C1 segment of cervical spinal cord (tissue), 14 donors: ENCODE measurements at regions not wholly inside any gene's neighbourhood (a gene's known extent, or its start where the extent isn't known, plus 50 kb on each side); places are given as distances from the start of the nearest gene placed in this dataset.

ENCODE experiments used
- DNase-seq, 14 donors: peaks; one replicate each; lab custom pipeline; 2025; lab: John Stamatoyannopoulos, UW

GRCh38 chr18:44130376-44130942 lies 550.2 kb upstream of the SETBP1 start:
- peak in 4 of 14 donors; percentile 0 to 2 (median 2) for DNase-seq

- DNase-seq: no peak
These were observed 547.2 kb upstream of the SETBP1 start for GRCh38 chr18:44133483-44133882.

- DNase-seq: no peak
These were observed 546.2 kb upstream of the SETBP1 start for GRCh38 chr18:44134447-44134846.

GRCh38 chr18:44135741-44136140 lies 544.9 kb upstream of the SETBP1 start:
- DNase-seq: no peak

- DNase-seq: no peak
These were observed 544.4 kb upstream of the SETBP1 start for GRCh38 chr18:44136326-44136725.

- DNase-seq: no peak
These were observed 537.6 kb upstream of the SETBP1 start for GRCh38 chr18:44143072-44143471.

GRCh38 chr18:44149706-44150105 lies 531.0 kb upstream of the SETBP1 start:
- DNase-seq: no peak

- no peak for DNase-seq
These were observed 526.7 kb upstream of the SETBP1 start for GRCh38 chr18:44153981-44154380.

- no peak for DNase-seq
These were observed 524.6 kb upstream of the SETBP1 start for GRCh38 chr18:44156126-44156525.

GRCh38 chr18:44156776-44157335 lies 523.8 kb upstream of the SETBP1 start:
- DNase-seq: no peak

GRCh38 chr18:44170208-44170880 lies 510.3 kb upstream of the SETBP1 start:
- no peak for DNase-seq

- DNase-seq: no peak
These were observed 509.4 kb upstream of the SETBP1 start for GRCh38 chr18:44171301-44171700.

GRCh38 chr18:44175891-44176290 lies 504.8 kb upstream of the SETBP1 start:
- DNase-seq: no peak

- no peak for DNase-seq
These were observed 502.2 kb upstream of the SETBP1 start for GRCh38 chr18:44178476-44178875.

GRCh38 chr18:44179693-44180092 lies 501.0 kb upstream of the SETBP1 start:
- no peak for DNase-seq

- no peak for DNase-seq
These were observed 500.0 kb upstream of the SETBP1 start for GRCh38 chr18:44180683-44181082.

GRCh38 chr18:44181951-44182747 lies 498.5 kb upstream of the SETBP1 start:
- DNase-seq: no peak

GRCh38 chr18:44186001-44186400 lies 494.7 kb upstream of the SETBP1 start:
- no peak for DNase-seq

- DNase-seq: no peak
These were observed 493.6 kb upstream of the SETBP1 start for GRCh38 chr18:44187090-44187489.

- DNase-seq: no peak
These were observed 485.1 kb upstream of the SETBP1 start for GRCh38 chr18:44195394-44196140.

- DNase-seq: no peak
These were observed 482.7 kb upstream of the SETBP1 start for GRCh38 chr18:44197832-44198611.
